ENCODE measurements at regions not wholly inside any gene's neighbourhood (a gene's known extent, or its start where the extent isn't known, plus 50 kb on each side); places are given as distances from the start of the nearest gene placed in this dataset.

DNA sequence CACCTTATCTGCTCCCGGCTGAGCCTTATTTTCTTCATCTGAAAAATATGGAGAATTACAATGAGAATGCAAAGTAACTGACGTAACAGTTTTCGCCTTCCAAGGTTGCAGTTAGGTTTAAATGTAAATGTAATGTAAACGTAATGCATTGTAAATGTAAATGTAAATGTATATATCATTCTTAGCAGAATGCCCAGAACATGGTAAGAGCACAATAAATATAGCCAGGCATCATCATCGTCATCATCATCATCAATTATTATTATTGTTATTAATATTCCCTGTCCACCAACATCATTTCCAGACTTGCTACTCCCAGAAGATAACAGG lies 770.0 kb downstream of the MED13L start:
- Histone ChIP-seq H3K9me3 (ENCODE audit: control extremely low read depth in 1 of 5, control insufficient read depth in 4 of 5, insufficient read depth in 2 of 5, low read depth in 1 of 5, low read length in 4 of 5) (peaks cover 0 to 2% (median 0%) of the 10 kb centered on the region in 5 experiments), H3K4me3 (ENCODE audit: control insufficient read depth in 1 of 7, extremely low read depth in 1 of 7, insufficient read depth in 4 of 7, low read depth in 2 of 7, low read length in 6 of 7) (no peak overlapping the region), H3K4me1 (ENCODE audit: control extremely low read depth in 1 of 4, control insufficient read depth in 4 of 4, insufficient read depth in 4 of 4, low read length in 3 of 4) (peaks cover 4 to 13% (median 10%) of the 10 kb centered on the region in 4 experiments), H3K36me3 (ENCODE audit: control insufficient read depth in 4 of 4, insufficient read depth in 4 of 4, low read length in 3 of 4) (no peaks in the 10 kb centered on the region), H3K27me3 (replicated peaks in 2 of 5; ENCODE audit: control insufficient read depth in 4 of 5, insufficient read depth in 5 of 5, low read length in 4 of 5) (peaks cover 0 to 1% (median 0%) of the 10 kb centered on the region in 5 experiments), H3K27ac (ENCODE audit: insufficient read depth in 1 of 2, low read depth in 1 of 2, low read length in 2 of 2, poor library complexity in 1 of 2, severe bottlenecking in 2 of 2) (no peak overlapping the region)
- POLR2A ChIA-PET = no interaction called here
- no peak for DNase-seq
- 83% methylated on average over 1 of the region's 5 CpGs for WGBS (ENCODE audit: insufficient coverage)
- CTCF ChIA-PET = no interaction called here

DNA sequence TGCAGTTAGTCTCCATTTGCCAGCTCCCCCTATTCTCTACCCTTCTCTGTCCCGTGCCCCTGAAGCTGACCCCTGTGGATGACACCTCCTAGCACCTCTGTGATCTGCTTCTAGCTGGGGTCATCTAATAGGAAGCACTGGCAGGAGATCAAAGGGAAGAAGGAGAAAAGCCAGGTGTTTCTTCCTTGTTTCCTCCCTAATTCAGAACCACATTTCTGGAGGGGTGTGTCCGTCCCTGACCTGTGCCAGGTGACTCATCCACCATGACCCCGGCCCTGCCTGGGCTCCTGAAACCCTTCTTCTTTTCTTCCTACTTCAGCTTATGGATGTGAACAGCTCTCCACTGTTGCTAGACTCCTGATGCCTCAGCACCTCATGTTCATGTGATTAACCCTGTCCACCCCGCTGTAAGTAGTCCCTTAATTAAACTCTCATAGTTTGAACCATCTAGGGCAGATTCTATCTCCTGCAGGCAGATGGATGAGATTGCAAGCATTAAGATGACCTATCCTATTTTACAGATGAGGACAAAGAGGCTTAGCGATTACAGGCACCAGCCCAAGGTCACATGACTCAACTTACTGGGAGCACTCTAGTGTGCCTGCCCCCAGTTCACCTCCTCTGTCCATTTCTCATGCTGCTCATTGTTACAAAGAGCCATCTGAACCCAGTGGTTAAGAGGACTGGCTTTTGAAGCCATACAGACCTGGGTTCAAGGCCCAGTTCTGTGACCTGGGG lies 770.5 kb downstream of the MED13L start:
- ChIA-PET POLR2A (no interaction called here), CTCF (no interaction called here)
- H3K4me1 ChIP-seq (ENCODE audit: control extremely low read depth in 1 of 4, control insufficient read depth in 4 of 4, insufficient read depth in 4 of 4, low read length in 3 of 4) = peaks cover 4 to 13% (median 10%) of the 10 kb centered on the region in 4 experiments
- no peak for DNase-seq
- H3K9me3 ChIP-seq (ENCODE audit: control extremely low read depth in 1 of 5, control insufficient read depth in 4 of 5, insufficient read depth in 2 of 5, low read depth in 1 of 5, low read length in 4 of 5) = peaks cover 0 to 4% (median 0%) of the 10 kb centered on the region in 5 experiments
- no peak overlapping the region for H3K4me3 ChIP-seq (ENCODE audit: control insufficient read depth in 1 of 7, extremely low read depth in 1 of 7, insufficient read depth in 4 of 7, low read depth in 2 of 7, low read length in 6 of 7)
- H3K36me3 ChIP-seq (ENCODE audit: control insufficient read depth in 4 of 4, insufficient read depth in 4 of 4, low read length in 3 of 4) = no peaks in the 10 kb centered on the region
- WGBS (ENCODE audit: insufficient coverage) = 96% methylated on average over 4 of the region's 5 CpGs
- H3K27me3 ChIP-seq (replicated peaks in 2 of 5; ENCODE audit: control insufficient read depth in 4 of 5, insufficient read depth in 5 of 5, low read length in 4 of 5) = peaks cover 0 to 1% (median 0%) of the 10 kb centered on the region in 5 experiments
- H3K27ac ChIP-seq (ENCODE audit: insufficient read depth in 1 of 2, low read depth in 1 of 2, low read length in 2 of 2, poor library complexity in 1 of 2, severe bottlenecking in 2 of 2) = no peak overlapping the region

DNA sequence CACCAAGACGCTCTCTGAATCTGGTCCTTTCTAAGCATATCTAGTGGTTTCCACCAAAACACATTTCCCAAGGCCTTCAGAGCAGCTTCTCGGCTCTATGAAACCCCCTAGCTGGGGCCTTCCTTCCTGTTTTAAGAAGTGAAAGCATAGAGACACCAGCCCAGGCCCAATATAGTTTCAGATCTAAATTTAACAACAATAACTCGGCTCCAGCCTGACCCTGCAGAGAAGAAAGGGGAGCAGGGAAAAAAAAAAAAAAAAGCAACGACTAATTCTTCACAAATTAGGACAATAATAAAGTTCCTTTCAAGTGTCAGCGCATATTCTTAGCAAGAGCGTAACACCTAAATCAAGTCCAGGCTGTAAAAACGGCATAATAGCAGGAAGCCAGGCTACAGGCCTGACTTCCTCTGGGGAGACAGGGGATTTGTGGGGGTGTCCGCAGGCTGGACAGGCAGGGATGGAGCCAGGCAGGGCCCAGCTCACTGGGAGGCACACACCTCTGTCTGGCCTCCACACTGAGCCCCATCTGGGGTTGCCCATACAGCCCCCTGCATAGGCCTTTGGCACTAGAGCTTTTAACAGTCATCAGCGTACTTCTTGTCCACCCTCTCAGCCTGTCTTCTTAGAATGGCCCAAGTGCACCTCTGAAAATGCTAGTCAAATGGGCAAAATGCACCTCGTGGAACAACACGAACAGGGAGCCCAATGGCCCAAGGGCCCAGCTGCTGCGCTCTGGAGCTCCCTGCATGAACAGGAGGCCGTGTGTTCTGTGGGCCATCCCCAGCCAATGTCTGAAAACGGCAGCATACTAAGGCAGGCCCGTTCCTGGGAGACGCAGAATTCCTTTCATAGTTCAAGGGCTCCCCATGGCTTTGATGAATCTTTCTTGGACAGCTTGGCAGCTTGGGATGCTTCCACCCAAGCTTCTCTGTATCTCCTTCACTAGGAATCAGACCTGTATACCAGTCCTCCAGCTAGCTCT lies 772.9 kb downstream of the MED13L start:
- H3K4me3 ChIP-seq (ENCODE audit: control insufficient read depth in 1 of 7, extremely low read depth in 1 of 7, insufficient read depth in 4 of 7, low read depth in 2 of 7, low read length in 6 of 7) = peak overlapping the region in 1 of 7 experiments; percentile 6
- ChIA-PET POLR2A (no interaction called here), CTCF (no interaction called here)
- H3K4me1 ChIP-seq (ENCODE audit: control extremely low read depth in 1 of 4, control insufficient read depth in 4 of 4, insufficient read depth in 4 of 4, low read length in 3 of 4) = peaks cover 4 to 13% (median 10%) of the 10 kb centered on the region in 4 experiments
- no peaks in the 10 kb centered on the region for H3K27me3 ChIP-seq (replicated peaks in 2 of 5; ENCODE audit: control insufficient read depth in 4 of 5, insufficient read depth in 5 of 5, low read length in 4 of 5)
- peaks cover 0 to 4% (median 0%) of the 10 kb centered on the region in 5 experiments for H3K9me3 ChIP-seq (ENCODE audit: control extremely low read depth in 1 of 5, control insufficient read depth in 4 of 5, insufficient read depth in 2 of 5, low read depth in 1 of 5, low read length in 4 of 5)
- H3K36me3 ChIP-seq (ENCODE audit: control insufficient read depth in 4 of 4, insufficient read depth in 4 of 4, low read length in 3 of 4) = no peaks in the 10 kb centered on the region
- WGBS (ENCODE audit: insufficient coverage) = 56% methylated on average over 14 of the region's 16 CpGs
- no peak overlapping the region for H3K27ac ChIP-seq (ENCODE audit: insufficient read depth in 1 of 2, low read depth in 1 of 2, low read length in 2 of 2, poor library complexity in 1 of 2, severe bottlenecking in 2 of 2)
- DNase-seq = peak; percentile 2 to 49 (median 45)

DNA sequence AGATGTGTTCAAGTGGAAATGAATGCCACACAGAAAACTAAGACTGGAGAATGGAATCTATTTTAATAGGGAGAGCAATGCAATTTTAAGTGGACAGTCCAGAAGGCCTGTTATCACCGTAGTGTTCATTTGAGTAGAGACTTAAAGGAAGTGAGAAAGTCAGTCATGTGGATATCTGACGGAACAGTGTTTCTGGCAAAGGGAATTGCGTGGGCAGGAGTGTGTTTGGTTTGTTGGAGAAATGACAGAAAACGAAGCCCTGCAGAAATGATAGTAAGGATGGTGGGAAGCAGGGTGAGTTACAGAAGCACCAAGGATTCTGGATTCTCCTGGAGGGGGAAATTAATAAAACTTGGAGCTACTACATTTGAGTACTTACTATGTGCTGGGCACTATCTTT lies 776.6 kb downstream of the MED13L start:
- DNase-seq = no peak
- ChIA-PET POLR2A (no interaction called here), CTCF (no interaction called here)
- H3K27ac ChIP-seq (ENCODE audit: insufficient read depth in 1 of 2, low read depth in 1 of 2, low read length in 2 of 2, poor library complexity in 1 of 2, severe bottlenecking in 2 of 2) = no peak overlapping the region
- no peak overlapping the region for H3K4me3 ChIP-seq (ENCODE audit: control insufficient read depth in 1 of 7, extremely low read depth in 1 of 7, insufficient read depth in 4 of 7, low read depth in 2 of 7, low read length in 6 of 7)
- no peaks in the 10 kb centered on the region for H3K27me3 ChIP-seq (replicated peaks in 2 of 5; ENCODE audit: control insufficient read depth in 4 of 5, insufficient read depth in 5 of 5, low read length in 4 of 5)
- 95% methylated on average over 4 of the region's 4 CpGs for WGBS (ENCODE audit: insufficient coverage)
- H3K36me3 ChIP-seq (ENCODE audit: control insufficient read depth in 4 of 4, insufficient read depth in 4 of 4, low read length in 3 of 4) = no peaks in the 10 kb centered on the region
- H3K4me1 ChIP-seq (ENCODE audit: control extremely low read depth in 1 of 4, control insufficient read depth in 4 of 4, insufficient read depth in 4 of 4, low read length in 3 of 4) = peaks cover 4 to 13% (median 10%) of the 10 kb centered on the region in 4 experiments
- H3K9me3 ChIP-seq (ENCODE audit: control extremely low read depth in 1 of 5, control insufficient read depth in 4 of 5, insufficient read depth in 2 of 5, low read depth in 1 of 5, low read length in 4 of 5) = peaks cover 0 to 4% (median 0%) of the 10 kb centered on the region in 5 experiments

DNA sequence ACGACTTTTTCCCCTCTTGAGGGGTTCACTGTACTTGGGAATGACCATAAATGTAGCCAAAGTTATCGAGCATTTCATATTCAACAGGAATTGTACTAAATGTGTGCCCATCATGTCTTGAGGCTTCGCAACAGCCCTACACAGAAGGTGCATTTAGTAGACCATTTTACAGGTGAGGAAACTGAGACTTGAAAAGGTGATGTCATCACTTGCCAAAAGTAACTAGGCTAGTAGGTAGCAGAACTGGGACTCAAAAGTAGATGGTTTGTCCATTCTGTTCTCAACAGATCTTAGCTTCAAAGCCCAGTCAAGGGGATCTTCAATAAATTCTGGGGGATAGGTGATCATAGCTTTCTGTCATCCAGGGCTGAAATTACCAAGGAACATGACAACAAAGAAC lies 782.2 kb downstream of the MED13L start:
- H3K4me1 ChIP-seq (ENCODE audit: control extremely low read depth in 1 of 4, control insufficient read depth in 4 of 4, insufficient read depth in 4 of 4, low read length in 3 of 4) = no peaks in the 10 kb centered on the region
- H3K27me3 ChIP-seq (replicated peaks in 2 of 5; ENCODE audit: control insufficient read depth in 4 of 5, insufficient read depth in 5 of 5, low read length in 4 of 5) = no peaks in the 10 kb centered on the region
- no peaks in the 10 kb centered on the region for H3K9me3 ChIP-seq (ENCODE audit: control extremely low read depth in 1 of 5, control insufficient read depth in 4 of 5, insufficient read depth in 2 of 5, low read depth in 1 of 5, low read length in 4 of 5)
- no peak overlapping the region for H3K27ac ChIP-seq (ENCODE audit: insufficient read depth in 1 of 2, low read depth in 1 of 2, low read length in 2 of 2, poor library complexity in 1 of 2, severe bottlenecking in 2 of 2)
- no peak overlapping the region for H3K4me3 ChIP-seq (ENCODE audit: control insufficient read depth in 1 of 7, extremely low read depth in 1 of 7, insufficient read depth in 4 of 7, low read depth in 2 of 7, low read length in 6 of 7)
- DNase-seq = no peak
- ChIA-PET CTCF (no interaction called here), POLR2A (no interaction called here)
- 100% methylated on average over 3 of the region's 3 CpGs for WGBS (ENCODE audit: insufficient coverage)
- H3K36me3 ChIP-seq (ENCODE audit: control insufficient read depth in 4 of 4, insufficient read depth in 4 of 4, low read length in 3 of 4) = no peaks in the 10 kb centered on the region

DNA sequence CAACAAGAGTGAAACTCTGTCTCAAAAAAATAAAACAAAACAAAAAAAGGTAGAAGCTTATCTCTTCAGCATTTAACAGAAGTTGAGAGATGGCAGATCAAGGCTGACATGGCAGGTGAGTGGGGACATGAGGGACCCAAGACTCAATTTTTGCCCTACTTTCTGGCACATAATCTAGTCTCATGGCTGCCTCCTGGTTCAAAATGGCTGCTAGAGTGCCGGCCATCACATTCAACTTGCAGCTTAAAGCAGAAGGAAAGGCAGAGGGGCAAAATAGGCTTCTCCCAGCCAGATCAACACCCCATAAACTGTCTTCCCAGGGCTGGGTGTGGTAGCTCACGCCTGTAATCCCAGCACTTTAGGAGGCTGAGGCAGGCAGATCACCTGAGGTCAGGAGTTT lies 784.9 kb downstream of the MED13L start:
- no peak overlapping the region for H3K27ac ChIP-seq (ENCODE audit: insufficient read depth in 1 of 2, low read depth in 1 of 2, low read length in 2 of 2, poor library complexity in 1 of 2, severe bottlenecking in 2 of 2)
- DNase-seq = no peak
- H3K36me3 ChIP-seq (ENCODE audit: control insufficient read depth in 4 of 4, insufficient read depth in 4 of 4, low read length in 3 of 4) = no peaks in the 10 kb centered on the region
- peaks cover 0 to 5% (median 0%) of the 10 kb centered on the region in 5 experiments for H3K27me3 ChIP-seq (replicated peaks in 2 of 5; ENCODE audit: control insufficient read depth in 4 of 5, insufficient read depth in 5 of 5, low read length in 4 of 5)
- WGBS (ENCODE audit: insufficient coverage) = no CpG with 5 or more reads among the region's 2 CpGs
- H3K9me3 ChIP-seq (ENCODE audit: control extremely low read depth in 1 of 5, control insufficient read depth in 4 of 5, insufficient read depth in 2 of 5, low read depth in 1 of 5, low read length in 4 of 5) = no peaks in the 10 kb centered on the region
- H3K4me3 ChIP-seq (ENCODE audit: control insufficient read depth in 1 of 7, extremely low read depth in 1 of 7, insufficient read depth in 4 of 7, low read depth in 2 of 7, low read length in 6 of 7) = no peak overlapping the region
- CTCF ChIA-PET = no interaction called here
- no peaks in the 10 kb centered on the region for H3K4me1 ChIP-seq (ENCODE audit: control extremely low read depth in 1 of 4, control insufficient read depth in 4 of 4, insufficient read depth in 4 of 4, low read length in 3 of 4)
- POLR2A ChIA-PET = no interaction called here
